Chondrocyte (in vitro differentiated cells): ENCODE measurements at regions not wholly inside any gene's neighbourhood (a gene's known extent, or its start where the extent isn't known, plus 50 kb on each side); places are given as distances from the start of the nearest gene placed in this dataset.
A peak's percentile ranks its signal among the peaks of the same experiment; 100 is the strongest.

ENCODE experiments used
- DNase-seq: peaks from one replicate; pipeline ENCODE4 v3.0.0; 2021; ENCODE audit warnings: mixed read lengths, low spot score
- H3K27ac Mint-ChIP-seq: one replicate; pipeline ENCODE4 v1.8.0; 2021; ENCODE audit warnings: mild to moderate bottlenecking, moderate library complexity, mixed read lengths; ENCODE audit not compliant: unreplicated experiment
- H3K27me3 Mint-ChIP-seq: 2 replicates; pipeline ENCODE4 v1.8.0; 2021; ENCODE audit warnings: low read depth, mixed read lengths
- H3K36me3 Mint-ChIP-seq: 2 replicates; pipeline ENCODE4 v1.8.0; 2021; ENCODE audit warnings: low read depth, mixed read lengths
- H3K4me1 Mint-ChIP-seq: 2 replicates; pipeline ENCODE4 v1.8.0; 2021; ENCODE audit warnings: low read depth, mild to moderate bottlenecking, mixed read lengths
- H3K4me3 Mint-ChIP-seq: one replicate; pipeline ENCODE4 v1.8.0; 2021; ENCODE audit warnings: mild to moderate bottlenecking, moderate library complexity, mixed read lengths; ENCODE audit not compliant: unreplicated experiment
- H3K9me3 Mint-ChIP-seq: 2 replicates; pipeline ENCODE4 v1.8.0; 2021; ENCODE audit warnings: low read depth, mixed read lengths
- TF ChIP-seq, protein P1 (sequence below): fragments of 200-600 bp; sonication (generic); IDR thresholded peaks from 2 replicates; pipeline ENCODE4 v1.5.0; 2021; ENCODE audit warnings: antibody characterized with exemption, mild to moderate bottlenecking, moderate library complexity

DNA sequence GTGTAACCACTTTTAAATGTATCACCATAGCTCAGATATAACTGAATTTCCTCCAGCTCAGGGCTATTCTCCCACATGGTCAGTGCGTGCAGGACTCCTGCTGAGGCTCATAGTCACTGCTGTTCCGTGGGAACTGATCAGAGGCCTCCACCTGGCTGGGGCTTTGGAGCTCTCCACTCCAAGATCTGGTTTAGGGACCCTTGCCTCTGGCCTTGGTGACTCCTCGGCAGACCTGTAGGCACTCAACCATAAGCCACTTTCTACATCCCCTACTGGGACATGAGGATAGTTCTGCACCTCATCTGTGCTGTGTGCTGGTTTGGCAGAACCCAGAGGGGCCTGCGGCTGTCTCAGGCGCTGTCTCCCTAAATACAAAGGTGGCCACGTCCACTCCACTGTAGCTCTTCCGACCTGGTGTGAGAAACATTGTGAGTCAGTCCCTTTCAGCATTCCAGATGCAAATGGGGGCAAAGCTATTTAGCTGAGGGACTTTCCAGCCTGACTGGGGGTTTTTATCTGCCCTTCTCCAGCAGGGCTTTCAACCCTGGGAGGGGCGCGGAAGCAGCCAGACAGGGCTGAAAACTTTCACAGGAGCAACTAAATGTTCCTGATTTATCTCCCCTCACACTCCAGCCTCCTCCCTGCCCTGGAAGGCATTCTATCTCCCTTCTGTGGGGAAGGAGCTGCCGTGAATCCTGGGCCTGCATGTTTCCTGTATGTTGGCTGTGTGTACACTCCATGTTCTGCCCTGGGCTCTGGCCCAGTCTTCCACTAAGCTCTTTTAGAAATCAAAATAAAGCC is 218.3 kb upstream of the DAAM1 start:
- H3K9me3 Mint-ChIP-seq: peaks cover 2% of the 10 kb centered on the region
- peak overlapping the region; percentile 39 for H3K27ac Mint-ChIP-seq
- no peak for DNase-seq
- no peaks in the 10 kb centered on the region for H3K36me3 Mint-ChIP-seq
- TF ChIP-seq, protein P1, sequence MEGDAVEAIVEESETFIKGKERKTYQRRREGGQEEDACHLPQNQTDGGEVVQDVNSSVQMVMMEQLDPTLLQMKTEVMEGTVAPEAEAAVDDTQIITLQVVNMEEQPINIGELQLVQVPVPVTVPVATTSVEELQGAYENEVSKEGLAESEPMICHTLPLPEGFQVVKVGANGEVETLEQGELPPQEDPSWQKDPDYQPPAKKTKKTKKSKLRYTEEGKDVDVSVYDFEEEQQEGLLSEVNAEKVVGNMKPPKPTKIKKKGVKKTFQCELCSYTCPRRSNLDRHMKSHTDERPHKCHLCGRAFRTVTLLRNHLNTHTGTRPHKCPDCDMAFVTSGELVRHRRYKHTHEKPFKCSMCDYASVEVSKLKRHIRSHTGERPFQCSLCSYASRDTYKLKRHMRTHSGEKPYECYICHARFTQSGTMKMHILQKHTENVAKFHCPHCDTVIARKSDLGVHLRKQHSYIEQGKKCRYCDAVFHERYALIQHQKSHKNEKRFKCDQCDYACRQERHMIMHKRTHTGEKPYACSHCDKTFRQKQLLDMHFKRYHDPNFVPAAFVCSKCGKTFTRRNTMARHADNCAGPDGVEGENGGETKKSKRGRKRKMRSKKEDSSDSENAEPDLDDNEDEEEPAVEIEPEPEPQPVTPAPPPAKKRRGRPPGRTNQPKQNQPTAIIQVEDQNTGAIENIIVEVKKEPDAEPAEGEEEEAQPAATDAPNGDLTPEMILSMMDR: no peak
- peaks cover 9% of the 10 kb centered on the region for H3K4me1 Mint-ChIP-seq
- no peaks in the 10 kb centered on the region for H3K27me3 Mint-ChIP-seq
- H3K4me3 Mint-ChIP-seq: no peak overlapping the region

DNA sequence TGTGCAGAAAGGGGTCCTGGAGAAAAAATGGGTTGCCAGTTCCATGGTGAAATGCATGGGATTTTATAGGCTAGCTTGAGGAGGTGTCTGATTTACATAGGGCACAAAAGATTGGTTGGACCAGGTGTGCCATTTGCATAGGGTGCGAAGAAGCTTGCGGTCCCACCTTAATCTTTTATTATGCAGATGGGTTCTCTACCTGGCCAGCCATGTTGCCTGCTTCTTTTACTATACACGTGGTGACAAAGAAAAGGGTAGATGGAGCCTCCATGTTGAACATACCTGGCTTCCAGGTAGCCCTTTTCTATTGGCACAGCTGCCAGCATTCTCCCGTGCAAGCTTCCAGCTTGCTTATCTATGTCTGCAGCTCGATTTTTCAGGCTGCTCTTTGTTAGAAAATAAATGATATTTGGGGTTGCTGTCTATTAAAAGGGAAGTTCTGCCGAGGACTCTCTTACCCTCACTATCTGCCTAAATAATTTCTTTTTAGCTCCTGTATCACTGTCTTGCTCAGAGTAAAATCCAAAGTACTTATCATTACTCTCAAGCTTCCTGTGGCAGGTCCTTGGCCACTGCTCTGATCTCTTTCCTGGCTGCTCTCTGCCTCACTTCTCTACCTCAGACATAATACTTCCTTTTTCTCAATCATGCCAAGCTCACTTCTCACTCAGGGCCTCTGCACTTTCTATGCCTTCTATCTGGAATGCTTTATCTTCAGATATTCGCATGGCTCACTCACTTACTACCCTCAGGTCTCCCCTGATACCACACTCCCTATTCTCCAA is 216.0 kb upstream of the DAAM1 start:
- no peak for DNase-seq
- TF ChIP-seq, protein P1: no peak
- H3K4me1 Mint-ChIP-seq: peaks cover 13% of the 10 kb centered on the region
- no peak overlapping the region for H3K4me3 Mint-ChIP-seq
- no peaks in the 10 kb centered on the region for H3K27me3 Mint-ChIP-seq
- no peak overlapping the region for H3K27ac Mint-ChIP-seq
- H3K9me3 Mint-ChIP-seq: peaks cover 2% of the 10 kb centered on the region
- no peaks in the 10 kb centered on the region for H3K36me3 Mint-ChIP-seq

DNA sequence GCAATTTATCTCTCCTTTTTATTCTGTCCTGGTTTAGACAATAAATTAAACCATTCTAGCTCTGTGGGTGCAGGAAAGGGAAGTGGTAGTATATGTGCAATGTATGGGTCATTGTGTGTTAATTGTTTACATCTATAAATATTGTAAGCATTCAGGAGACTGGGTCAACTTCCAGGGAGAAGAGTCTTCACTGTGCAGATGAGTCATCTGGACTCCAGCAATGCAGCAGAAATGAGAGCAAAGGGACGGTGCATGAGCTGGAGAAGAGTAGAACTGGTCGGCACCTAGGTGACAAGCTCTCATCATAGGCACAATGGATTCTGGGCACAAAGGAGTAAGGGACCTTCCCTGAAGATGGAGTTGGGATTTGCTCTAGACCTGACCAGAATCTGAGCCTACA is 211.1 kb upstream of the DAAM1 start:
- Mint-ChIP-seq H3K9me3 (peaks cover 3% of the 10 kb centered on the region), H3K4me1 (peaks cover 30% of the 10 kb centered on the region), H3K27me3 (no peaks in the 10 kb centered on the region), H3K36me3 (no peaks in the 10 kb centered on the region), H3K27ac (no peak overlapping the region), H3K4me3 (no peak overlapping the region)
- TF ChIP-seq, protein P1: no peak
- no peak for DNase-seq

DNA sequence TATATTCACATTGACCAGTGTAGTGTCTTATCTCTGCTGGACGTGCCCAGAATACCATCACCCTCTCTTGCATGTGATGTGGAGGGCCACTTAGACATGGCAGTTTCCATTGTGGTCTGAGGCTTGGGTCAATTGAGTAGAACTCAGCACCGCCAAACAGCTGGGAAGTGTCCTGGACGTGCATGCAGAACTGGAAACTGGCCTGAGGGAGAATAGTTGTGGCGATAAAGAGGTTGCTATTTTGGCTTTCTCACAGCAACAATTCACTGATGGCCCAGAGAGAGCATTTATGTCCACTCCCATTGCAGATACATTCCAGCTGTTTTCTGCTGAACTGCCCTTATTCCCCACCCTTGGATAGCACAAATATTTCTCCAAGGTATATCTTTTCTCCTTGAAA is 210.1 kb upstream of the DAAM1 start:
- TF ChIP-seq, protein P1: no peak
- no peaks in the 10 kb centered on the region for H3K27me3 Mint-ChIP-seq
- peaks cover 30% of the 10 kb centered on the region for H3K4me1 Mint-ChIP-seq
- no peak for DNase-seq
- peaks cover 5% of the 10 kb centered on the region for H3K9me3 Mint-ChIP-seq
- no peaks in the 10 kb centered on the region for H3K36me3 Mint-ChIP-seq
- H3K27ac Mint-ChIP-seq: no peak overlapping the region
- no peak overlapping the region for H3K4me3 Mint-ChIP-seq

DNA sequence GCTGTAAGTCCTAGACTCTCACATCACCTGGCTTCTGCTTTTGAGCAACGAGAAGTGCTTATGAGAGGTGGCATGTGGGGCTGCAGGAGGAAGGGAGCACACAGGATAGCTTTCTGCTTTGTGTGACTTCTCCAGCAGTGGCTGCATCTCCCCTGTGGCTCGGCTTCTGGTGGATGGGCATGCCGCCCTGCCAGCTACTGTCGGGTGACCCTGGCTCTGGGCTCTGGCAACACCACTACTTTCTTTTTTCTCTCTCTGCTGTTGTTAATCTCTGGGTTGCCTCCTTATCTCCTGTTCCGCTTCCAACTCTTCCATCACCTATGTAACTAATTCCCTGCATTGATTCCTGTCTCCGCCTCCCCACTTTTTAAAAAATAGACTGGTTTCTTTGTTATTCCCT is 209.1 kb upstream of the DAAM1 start:
- TF ChIP-seq, protein P1: no peak
- DNase-seq: no peak
- H3K4me3 Mint-ChIP-seq: no peak overlapping the region
- no peak overlapping the region for H3K27ac Mint-ChIP-seq
- H3K27me3 Mint-ChIP-seq: no peaks in the 10 kb centered on the region
- H3K36me3 Mint-ChIP-seq: no peaks in the 10 kb centered on the region
- peaks cover 30% of the 10 kb centered on the region for H3K4me1 Mint-ChIP-seq
- H3K9me3 Mint-ChIP-seq: peaks cover 5% of the 10 kb centered on the region
